Astrocyte (in vitro differentiated cells and primary cell): ENCODE measurements at regions not wholly inside any gene's neighbourhood (a gene's known extent, or its start where the extent isn't known, plus 50 kb on each side); places are given as distances from the start of the nearest gene placed in this dataset.

Source experiments
- EZH2 ChIP-seq: IDR thresholded peaks from 2 replicates; pipeline ENCODE4 v1.6.1; 2012; ENCODE audit warnings: mild to moderate bottlenecking, low read length, inconsistent platforms; ENCODE audit not compliant: insufficient read depth
- TF ChIP-seq, protein P1 (sequence below): IDR thresholded peaks from 2 replicates; pipeline ENCODE4 v1.5.1; 2011; ENCODE audit warnings: low read depth, mild to moderate bottlenecking, inconsistent platforms, low read length, moderate library complexity; ENCODE audit not compliant: insufficient read depth

DNA sequence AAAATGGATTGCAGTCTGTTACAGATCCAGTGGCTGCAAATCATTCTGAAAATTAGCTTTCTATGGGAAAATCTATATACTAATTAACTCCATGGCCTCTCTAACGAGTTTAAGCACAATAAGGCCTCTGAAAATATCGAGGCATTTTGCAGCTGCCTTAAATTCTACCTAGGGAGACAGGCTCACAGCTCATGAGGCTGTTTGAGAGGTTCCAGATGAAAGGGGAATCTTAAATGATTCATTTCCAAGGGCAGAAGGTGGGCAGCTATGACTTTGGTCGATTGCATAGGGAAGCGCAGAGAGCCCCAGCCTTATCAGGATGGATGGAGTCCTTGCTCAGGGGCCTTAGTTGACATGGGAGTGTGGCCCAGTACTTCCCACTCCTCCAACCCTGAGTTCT is 216.8 kb upstream of the POU3F1 start:
- TF ChIP-seq, protein P1, sequence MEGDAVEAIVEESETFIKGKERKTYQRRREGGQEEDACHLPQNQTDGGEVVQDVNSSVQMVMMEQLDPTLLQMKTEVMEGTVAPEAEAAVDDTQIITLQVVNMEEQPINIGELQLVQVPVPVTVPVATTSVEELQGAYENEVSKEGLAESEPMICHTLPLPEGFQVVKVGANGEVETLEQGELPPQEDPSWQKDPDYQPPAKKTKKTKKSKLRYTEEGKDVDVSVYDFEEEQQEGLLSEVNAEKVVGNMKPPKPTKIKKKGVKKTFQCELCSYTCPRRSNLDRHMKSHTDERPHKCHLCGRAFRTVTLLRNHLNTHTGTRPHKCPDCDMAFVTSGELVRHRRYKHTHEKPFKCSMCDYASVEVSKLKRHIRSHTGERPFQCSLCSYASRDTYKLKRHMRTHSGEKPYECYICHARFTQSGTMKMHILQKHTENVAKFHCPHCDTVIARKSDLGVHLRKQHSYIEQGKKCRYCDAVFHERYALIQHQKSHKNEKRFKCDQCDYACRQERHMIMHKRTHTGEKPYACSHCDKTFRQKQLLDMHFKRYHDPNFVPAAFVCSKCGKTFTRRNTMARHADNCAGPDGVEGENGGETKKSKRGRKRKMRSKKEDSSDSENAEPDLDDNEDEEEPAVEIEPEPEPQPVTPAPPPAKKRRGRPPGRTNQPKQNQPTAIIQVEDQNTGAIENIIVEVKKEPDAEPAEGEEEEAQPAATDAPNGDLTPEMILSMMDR = no peak
- TF ChIP-seq EZH2 = no peak
